NCI-H146 treated with DMSO at 0.1 percent for 48 hours (cell line): ENCODE measurements at regions not wholly inside any gene's neighbourhood (a gene's known extent, or its start where the extent isn't known, plus 50 kb on each side); places are given as distances from the start of the nearest gene placed in this dataset.
A peak's percentile ranks its signal among the peaks of the same experiment; 100 is the strongest.

Experiments
- DNase-seq: peaks from one replicate; lab custom pipeline; 2025; ENCODE audit not compliant: unreplicated experiment; lab: John Stamatoyannopoulos, UW

DNA sequence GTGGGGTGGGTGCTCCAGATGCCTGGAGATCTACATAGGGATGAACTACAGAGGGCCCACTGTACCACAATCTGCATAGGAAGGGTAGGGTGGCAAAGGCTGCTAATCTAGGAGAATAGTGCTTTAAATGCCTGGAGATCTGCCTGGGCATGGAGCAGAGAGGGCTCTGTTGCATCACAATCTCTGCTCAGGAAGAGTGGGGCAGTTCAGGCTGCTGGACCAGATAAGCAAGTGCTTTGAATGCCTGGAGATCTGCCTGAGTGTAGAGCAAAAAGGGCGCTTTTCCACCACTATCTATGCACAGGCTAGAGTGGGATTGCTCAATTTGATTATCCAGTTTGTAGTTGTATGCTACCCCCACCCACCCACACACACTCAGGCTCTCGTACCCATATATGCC, 886.3 kb upstream of the SEL1L start:
- DNase-seq: no peak

DNA sequence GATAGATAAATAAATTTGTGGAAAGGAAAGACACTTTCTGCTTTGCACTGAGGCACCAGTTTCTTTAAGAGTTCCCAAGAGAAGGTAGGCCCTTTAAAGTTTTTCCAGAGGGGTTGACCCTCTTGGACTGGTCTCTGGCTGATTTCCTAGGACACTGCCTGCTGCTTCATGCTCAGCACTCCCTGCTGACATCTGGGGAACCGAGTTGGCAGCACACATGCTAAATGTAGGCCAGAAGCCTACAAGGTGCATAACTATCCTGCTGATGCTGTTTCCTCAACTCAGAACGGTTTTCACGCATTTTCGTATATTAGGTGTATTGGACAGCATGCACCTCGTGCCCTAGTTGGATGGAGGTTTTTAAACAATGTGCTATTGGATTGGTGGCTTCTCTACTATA, 887.2 kb upstream of the SEL1L start:
- no peak for DNase-seq

DNA sequence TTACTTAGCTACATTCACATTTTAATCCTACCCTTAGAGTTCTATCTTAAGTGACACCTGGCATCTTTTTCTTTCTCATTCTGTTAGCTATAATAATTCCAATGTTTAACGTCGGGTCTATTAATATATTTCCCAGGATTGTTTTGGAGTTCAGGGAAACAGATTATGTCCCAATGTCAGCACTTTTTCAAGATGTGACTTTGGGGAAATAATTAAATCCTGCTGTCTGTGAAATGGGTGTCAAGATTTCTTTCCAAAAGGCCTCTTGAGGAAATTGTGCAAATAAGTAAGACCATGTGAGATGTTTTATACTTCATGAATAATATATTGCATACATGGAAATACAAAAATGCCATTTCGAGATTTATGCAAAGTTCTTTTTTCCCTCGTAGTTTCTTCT, 887.6 kb upstream of the SEL1L start:
- no peak for DNase-seq

DNA sequence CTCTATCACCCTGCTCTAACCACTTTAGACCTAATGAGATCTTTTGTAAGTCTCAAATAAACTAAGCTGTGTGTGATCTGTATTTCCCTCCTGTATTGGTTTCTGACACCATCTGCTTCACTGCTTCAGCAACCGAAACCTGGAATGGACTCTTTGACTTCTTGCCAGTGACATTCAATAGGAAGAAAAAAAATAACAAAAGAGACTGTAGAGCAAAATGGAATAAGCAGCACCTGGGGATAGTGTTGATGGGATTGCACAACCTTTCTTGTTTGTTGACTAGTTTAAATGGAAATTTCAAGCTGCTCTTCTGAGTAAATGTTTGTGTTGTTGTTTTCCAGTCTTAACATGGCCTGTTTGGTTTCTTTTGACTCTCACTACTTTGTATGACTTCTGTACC, 888.6 kb upstream of the SEL1L start:
- DNase-seq: no peak

DNA sequence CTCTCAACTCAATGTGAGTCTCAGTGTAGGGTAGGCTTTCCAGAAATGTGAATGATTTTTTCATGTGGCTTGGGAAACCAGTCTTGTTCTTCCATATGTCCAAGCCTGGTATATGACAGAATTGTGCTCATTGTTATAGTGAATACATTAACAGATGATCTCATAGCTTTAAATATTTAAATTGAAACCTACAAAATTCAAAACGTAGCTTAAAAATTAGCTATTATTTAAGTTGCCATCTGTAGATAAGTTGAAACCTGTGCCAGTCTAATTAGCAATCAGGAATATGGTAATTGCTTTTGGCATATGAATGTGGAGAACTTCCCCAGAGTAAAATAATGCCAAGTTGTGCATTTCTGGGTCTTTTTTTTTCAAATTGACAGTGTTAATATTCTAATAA, 891.6 kb upstream of the SEL1L start:
- DNase-seq: no peak

DNA sequence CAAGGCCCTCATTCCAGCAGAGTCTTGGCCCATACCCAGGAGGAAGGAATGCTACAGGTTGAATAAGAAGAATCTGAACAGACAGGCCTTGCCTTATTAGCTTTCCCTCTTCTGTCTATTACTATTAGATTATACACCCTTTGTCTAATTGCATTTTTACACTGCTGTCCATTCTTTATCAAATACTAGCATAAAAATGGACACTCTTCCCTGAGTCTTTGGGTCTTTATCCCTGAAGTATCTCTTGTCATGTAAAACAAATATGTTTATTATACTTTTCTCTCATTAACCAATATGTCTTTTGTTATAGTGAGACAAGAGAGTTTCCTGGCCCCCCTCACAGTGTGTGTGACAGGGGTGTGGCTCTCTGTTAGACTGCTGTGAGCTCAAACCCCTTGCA, 897.4 kb upstream of the SEL1L start:
- peak; percentile 8 for DNase-seq

DNA sequence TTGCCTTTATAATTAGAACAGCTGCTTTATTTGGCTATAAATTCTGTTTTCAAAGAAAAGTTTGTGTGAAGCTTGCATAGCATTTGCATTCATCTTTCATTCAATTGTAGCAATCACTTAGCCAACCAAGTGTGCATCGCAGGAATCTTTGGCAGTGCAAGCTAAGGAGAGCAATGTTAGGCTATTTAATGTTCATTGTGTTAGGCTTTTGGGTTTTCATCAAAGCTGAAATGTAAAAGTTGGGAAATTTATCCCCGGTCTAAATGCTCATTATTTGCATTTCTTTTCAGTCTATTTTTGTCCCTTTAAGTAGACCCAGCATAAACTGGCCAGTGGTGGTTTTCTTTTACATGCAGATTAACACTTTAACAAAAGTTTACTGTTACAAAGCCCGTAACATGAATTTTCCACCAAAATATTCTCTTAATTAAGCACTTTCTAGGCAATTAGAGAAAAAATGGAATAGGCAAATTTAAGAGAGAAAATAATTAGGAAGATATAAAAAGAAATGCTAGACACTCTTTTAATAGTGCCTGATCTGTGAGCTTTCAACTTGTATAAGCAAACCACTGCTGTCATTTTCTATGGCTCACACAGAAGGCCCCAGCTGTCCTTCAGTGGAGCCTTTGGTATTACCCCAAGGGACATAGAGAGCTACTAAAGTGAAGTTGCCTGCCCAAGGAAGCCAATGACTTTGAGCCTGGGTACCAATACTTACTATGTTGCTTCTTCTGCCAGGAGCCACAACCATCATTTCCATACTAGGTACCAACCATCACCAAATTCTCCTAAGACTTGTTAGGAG, 898.9 kb upstream of the SEL1L start:
- DNase-seq: no peak

DNA sequence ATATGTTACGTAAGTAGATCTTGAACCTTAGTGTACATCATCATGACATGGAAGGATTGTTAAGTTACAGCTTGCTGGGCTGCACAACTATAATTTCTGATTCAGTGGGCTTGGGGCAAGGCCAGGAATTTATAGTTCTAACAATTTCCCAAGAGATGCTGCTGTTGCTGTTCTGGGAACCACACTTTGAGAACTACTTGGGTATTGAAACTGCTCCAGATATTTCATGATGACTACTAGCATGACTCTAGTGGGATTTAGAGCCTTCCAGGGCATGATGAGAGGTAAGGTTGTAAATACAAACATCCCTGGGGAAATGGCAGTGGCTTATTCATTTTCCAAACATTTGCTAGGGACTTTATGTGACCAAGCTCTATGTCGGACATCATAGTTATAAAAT, 904.8 kb upstream of the SEL1L start:
- DNase-seq: no peak

DNA sequence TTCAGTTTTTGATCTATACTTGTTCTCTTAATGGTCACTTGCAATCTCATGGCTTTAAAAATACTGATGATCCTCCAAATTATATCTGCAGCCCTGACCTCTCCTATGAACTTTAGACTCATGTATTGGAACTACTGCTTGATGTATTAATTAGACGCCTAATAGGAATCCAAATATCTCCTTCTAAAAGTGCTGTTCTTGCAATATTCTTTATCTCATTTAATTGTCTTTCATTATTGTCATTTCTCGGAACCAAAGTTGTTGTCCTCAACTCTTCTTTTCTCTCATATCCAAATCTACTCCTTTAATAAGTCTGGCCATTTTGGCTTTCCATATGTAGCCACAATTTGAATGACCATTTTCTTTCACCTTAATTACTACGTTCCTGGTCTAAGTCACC, 907.6 kb upstream of the SEL1L start:
- DNase-seq: no peak

DNA sequence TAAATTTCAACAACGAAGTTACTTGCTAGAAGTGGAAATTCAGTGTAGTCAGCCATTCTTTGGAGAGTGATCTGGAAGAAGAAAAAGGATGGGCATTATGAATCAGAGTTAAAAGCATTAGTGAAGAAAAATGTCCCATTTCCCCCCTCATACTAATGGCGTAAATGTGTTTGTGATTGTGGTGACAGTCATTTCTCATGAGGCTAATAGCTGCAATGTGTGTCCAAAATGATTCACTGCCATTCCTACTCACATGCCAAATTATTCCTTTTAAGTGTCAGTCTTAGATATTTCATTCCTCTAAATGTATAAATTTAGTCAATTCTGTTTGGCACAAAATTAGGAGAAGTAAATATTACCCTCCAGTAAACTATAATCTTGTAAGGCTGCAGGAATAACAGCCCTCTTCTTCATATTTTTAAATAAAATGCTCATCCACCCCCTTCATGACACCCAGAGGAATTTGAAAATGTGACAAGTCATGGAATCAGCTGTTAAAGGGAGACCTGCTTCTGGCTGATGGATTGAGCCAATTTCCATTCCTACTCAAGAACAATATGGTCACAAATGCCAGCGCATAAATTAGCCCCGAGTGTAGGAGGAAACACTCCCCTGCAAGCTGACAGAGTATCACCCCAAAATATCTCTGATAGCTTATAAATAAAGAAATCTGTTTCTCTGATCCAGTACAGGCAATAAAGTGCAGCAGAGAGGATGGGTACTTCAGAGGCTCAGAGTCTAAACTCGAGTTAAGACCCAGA, 912.3 kb upstream of the SEL1L start:
- DNase-seq: no peak

DNA sequence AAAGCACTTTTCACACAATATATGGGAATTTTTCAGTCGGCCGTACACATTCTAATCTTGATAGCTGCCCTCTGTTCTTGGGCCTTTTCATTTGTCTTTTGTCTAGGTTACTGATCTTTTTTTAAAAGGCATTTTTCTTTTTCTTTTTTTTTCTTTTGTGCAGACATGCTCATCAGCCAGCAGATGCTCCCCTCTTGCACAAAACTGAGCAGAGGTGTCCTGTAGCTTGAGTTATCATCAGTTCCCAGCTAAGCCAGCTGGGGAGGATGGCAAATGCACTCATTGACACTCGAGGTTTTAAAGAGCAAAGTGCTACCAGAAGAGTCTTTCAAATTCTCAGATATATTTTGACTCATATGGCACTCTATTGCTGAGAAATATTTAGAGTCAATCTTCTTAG, 913.9 kb upstream of the SEL1L start:
- peak; percentile 59 for DNase-seq

DNA sequence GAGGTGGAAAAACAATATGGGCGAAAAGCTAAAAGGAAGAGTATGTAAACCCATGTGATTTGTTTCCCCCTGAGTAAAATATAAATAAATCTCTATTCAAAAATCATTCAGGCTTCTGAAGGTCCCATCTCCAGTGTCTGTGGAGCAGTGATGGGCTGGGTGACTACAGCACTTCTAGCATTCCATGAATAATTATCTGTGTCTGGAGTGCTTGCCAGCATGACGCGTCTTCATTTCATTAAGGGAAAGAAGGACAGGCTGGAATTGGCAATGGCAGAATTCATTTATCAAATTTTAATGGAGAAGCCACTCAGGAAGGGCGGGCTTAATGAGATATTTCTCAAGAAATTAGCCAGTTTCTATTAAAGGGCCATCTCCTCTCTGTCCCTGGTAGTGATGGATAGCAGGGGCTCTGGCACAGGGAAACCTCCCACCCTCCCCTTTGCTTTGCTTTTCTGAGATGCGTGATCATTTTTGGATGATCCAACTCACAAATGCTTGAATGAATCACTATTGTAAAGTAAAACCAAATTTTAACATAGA, 916.3 kb upstream of the SEL1L start:
- no peak for DNase-seq

DNA sequence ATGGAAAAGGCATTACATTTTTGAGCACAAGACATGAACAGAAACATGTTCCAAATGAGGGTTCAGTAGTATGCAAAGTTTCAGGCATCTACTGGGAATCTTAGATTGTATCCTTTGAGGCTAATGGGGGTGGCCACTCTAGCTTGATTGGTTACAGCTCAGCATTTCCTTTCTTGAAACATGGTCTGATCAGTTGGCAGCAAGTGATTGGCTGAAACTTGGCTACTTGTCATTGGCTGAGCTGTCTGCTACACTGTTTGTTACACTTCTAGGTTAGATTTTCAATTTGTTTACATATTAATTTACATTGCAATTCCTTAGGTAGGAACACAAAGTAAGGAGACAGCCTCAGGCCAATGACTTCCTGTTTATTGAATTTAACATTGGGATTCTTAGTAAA, 918.0 kb upstream of the SEL1L start:
- DNase-seq: no peak

DNA sequence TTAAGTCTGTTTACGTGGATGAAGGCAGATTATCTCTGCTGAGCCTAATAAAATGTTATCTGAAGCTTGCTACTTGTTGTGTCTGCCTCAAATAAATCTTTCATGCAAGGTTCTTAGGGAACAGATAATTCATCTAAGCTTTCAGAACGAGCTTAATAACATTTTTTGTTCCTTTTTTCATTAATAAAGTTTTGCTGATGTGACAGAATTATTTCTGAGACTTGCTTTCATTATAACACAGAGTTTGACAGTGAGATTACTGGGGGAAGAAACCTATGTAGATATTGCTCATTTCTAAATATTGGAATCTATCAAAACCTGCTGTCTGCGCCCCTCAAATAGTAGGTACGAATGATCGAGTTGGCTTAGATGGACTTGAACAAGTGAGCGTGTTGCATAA, 948.7 kb upstream of the SEL1L start:
- no peak for DNase-seq

DNA sequence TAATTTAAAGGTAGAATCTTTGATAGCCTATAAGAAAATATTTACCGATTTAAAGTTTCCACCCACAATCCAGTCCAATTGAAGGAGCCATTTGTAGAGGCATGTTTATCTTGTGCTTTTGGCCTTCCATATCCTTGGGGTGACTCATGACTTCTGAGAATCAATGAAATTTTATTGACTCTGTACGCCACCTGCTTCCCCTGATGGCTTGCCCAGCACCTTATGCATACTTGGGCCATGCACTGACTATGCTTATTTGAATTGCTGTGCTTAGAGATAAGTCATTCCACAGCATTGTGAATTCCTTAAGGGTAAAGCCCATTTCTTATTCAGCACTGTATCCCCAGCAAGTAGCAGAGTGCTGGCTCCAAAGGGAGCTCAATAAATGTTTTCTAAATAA, 954.8 kb upstream of the SEL1L start:
- no peak for DNase-seq

DNA sequence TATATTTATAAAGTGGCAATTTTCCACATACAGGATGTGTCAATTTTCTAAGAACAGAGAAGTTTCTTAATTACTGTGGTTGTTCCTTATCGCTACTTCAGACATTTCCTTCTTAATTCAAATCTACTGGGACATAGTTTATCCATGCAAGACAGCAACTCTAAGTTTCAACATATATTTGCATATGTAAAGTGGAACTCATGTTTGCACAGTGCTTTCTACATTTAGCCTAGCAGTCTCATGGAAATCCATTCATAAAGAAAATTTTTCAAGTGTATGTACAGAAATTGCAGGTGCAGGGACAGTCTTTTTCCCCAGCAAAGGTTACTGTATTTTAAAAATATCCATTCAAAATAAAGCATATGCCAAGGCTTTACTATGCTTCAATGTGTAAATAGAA, 956.7 kb upstream of the SEL1L start:
- no peak for DNase-seq

DNA sequence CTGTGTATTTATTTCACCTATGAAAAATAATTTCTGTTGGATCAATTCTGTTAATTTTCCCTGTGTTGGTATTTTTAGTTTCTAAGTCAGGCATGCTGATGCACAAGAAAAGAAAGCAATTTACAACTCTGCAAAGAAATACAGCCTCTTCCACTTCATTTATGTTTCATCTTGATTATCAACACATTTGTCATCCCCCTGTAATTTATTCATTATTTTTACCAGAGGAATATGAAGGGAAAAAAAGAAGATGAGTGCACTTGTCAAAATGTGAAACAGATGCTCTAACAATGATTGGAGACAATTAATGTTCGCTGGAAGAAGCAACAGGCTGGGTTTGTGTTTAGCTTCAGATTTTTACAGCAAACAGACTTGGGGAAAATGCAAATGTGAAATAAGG, 958.5 kb upstream of the SEL1L start:
- no peak for DNase-seq

DNA sequence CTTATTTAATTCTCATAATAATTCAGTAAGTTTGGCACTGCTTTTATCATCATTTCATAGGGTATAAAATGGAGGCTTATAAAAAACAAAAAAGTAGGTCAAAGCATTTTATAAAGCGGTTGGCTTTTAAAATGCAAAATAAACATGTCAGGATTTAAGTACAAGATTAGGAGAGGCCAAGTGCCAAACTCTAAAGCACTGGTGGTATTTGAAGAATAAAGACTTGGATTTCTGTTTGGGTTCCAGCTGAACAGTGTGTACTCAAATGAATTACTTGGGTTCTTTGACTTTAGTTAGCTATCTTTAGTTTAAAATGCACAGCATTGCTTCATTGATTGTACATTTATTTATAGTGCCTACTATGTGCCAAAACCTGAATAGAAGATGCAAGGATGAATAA, 966.6 kb upstream of the SEL1L start:
- DNase-seq: no peak

DNA sequence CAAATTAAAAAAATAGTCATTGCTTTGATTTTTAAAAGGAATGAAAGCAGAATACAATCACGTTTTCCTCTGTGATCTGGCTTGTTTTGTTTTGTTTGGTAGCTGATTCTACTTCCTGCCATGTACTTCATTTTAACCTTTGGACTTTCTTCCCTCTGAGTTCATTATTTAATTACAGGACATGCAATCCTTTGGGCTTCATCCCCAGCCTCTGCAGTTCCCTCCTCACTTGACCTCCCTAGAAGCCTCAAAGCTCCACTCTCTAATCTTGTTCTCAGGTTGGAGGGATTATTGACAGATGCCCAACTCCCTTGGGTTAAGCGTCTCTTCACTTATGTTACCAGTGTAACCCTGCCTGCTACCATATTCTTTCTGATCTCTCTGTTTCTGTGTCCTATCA, 967.9 kb upstream of the SEL1L start:
- DNase-seq: no peak

DNA sequence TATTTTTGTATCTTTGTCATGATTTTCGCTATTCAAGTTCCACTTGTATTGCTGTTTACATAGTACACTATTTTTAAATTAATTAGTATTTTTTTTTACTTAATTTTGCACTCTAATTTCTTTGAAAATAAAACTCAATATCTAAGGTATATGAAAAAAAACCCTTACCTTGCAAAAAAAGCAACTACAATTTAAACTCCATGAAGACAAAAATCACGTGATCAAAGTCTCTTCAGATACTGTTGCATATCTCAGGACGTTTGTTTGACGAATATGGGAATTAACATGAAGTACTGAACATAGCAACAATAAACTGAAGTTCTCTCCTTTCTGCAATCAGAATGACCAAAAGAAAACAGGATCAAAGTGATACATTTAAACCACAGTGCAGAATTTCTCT, 968.4 kb upstream of the SEL1L start:
- DNase-seq: no peak

DNA sequence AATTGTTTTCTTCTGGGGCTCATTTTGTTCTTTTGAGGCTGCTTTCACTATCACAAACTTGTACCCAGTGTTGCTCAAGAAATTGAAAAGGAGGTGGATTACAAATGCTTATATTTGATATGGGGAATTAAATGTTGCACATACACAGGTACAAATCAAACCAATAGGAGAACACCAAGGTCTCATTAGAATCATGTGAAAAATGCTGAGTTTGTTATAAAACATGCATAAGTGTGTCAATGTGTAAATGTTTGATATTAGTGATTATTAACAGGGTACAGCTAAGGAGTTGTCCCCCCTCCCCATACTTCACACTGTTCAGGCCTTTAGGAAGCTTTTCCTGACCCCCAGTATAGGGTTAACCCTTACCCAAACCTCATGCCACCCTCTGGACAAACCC, 971.2 kb upstream of the SEL1L start:
- no peak for DNase-seq

DNA sequence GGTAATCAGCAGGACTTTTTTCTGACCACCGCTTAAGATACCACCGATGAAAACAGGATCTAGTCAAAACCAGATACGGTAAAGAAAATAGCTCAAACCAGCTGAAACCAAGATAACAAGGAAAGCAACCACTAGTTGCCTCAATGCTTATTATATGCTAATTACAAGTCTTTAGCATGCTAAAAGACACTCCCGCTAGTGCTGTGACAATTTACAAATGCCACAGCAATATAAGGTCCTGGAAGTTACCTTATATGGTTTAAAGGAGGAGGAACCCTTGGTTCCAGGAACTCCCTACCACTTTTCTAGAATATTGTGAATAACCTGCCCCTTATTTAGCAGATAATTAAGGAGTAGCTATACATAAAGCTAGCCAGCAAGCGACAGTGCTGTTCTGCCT, 976.4 kb upstream of the SEL1L start:
- DNase-seq: no peak
